CD14-positive monocyte (primary cell): ENCODE measurements at regions not wholly inside any gene's neighbourhood (a gene's known extent, or its start where the extent isn't known, plus 50 kb on each side); places are given as distances from the start of the nearest gene placed in this dataset.

ENCODE experiments used
- DNase-seq, 3 donors: peaks; one replicate each; pipeline ENCODE4 v3.0.0-alpha.2; 2011 to 2022
- H2AFZ ChIP-seq: 2 replicates; pipeline ENCODE4 v1.6.0; 2012; ENCODE audit warnings: mild to moderate bottlenecking, low read depth, low read length, inconsistent platforms; ENCODE audit not compliant: insufficient read depth, poor library complexity, severe bottlenecking
- H3K27ac ChIP-seq, 2 donors: 1 replicate in 1 of 2; 2 replicates in 1 of 2; pipeline ENCODE4 v1.5.1; 2012 to 2013; ENCODE audit warnings: low read length in 2 of 2, control low read depth in 1 of 2, inconsistent platforms in 1 of 2, low read depth in 1 of 2, mild to moderate bottlenecking in 1 of 2
- H3K27me3 ChIP-seq, 2 donors: one replicate each; pipeline versions ENCODE4 v1.6.0 to v1.6.1; 2011 to 2013; ENCODE audit warnings: low read length in 2 of 2; ENCODE audit not compliant: control insufficient read depth in 2 of 2, insufficient read depth in 2 of 2
- H3K36me3 ChIP-seq, 2 donors: replicated peaks in 1 of 2; 1 replicate in 1 of 2; 2 replicates in 1 of 2; pipeline versions ENCODE4 v1.5.1 to v1.6.1; 2012 to 2013; ENCODE audit warnings: low read length in 2 of 2, control low read depth in 1 of 2, inconsistent platforms in 1 of 2, mild to moderate bottlenecking in 1 of 2; ENCODE audit not compliant: insufficient read depth in 2 of 2, control insufficient read depth in 1 of 2
- H3K4me1 ChIP-seq, 2 donors: 1 replicate in 1 of 2; 2 replicates in 1 of 2; pipeline versions ENCODE4 v1.5.1 to v1.6.1; 2012 to 2013; ENCODE audit warnings: low read length in 2 of 2, control low read depth in 1 of 2, inconsistent platforms in 1 of 2, mild to moderate bottlenecking in 1 of 2, moderate library complexity in 1 of 2; ENCODE audit not compliant: insufficient read depth in 2 of 2, control insufficient read depth in 1 of 2
- H3K4me2 ChIP-seq: replicated peaks from 2 replicates; pipeline ENCODE3; 2012; ENCODE audit warnings: low read length, moderate library complexity, mild to moderate bottlenecking; ENCODE audit not compliant: poor library complexity, severe bottlenecking; ENCODE audit errors: extremely low read depth
- H3K4me3 ChIP-seq, 3 experiments: fragments of 200-600 bp in 1 of 3; sonication (generic) in 1 of 3; replicated peaks in 1 of 3; 1 replicate in 2 of 3; 2 replicates in 1 of 3; pipeline ENCODE4 v1.5.1; 2011 to 2013; ENCODE audit warnings: low read length in 3 of 3, mild to moderate bottlenecking in 3 of 3, control low read depth in 2 of 3, low read depth in 2 of 3, inconsistent platforms in 1 of 3, moderate library complexity in 1 of 3
- H3K79me2 ChIP-seq: 2 replicates; pipeline ENCODE4 v1.6.0; 2012; ENCODE audit warnings: mild to moderate bottlenecking, control low read depth, inconsistent platforms, low read length, moderate library complexity; ENCODE audit not compliant: insufficient read depth
- H3K9ac ChIP-seq: 2 replicates; pipeline ENCODE4 v1.6.0; 2017; ENCODE audit warnings: low read length, mild to moderate bottlenecking; ENCODE audit not compliant: insufficient read depth, poor library complexity, severe bottlenecking
- H3K9me3 ChIP-seq, 2 donors: replicated peaks in 1 of 2; 1 replicate in 1 of 2; 2 replicates in 1 of 2; pipeline versions ENCODE4 v1.5.1 to v1.6.1; 2012 to 2013; ENCODE audit warnings: low read length in 2 of 2, control low read depth in 1 of 2; ENCODE audit not compliant: control insufficient read depth in 1 of 2, insufficient read depth in 1 of 2
- H4K20me1 ChIP-seq: 2 replicates; pipeline ENCODE4 v1.6.0; 2012; ENCODE audit warnings: mild to moderate bottlenecking, low read length, control low read depth, moderate library complexity; ENCODE audit not compliant: insufficient read depth
- H3K27ac Mint-ChIP-seq, 7 donors: one replicate each; pipeline ENCODE4 v1.8.0; 2020; ENCODE audit warnings: mild to moderate bottlenecking in 7 of 7, mixed read lengths in 7 of 7, moderate library complexity in 6 of 7, inconsistent platforms in 2 of 7
- H3K27me3 Mint-ChIP-seq, 3 donors: one replicate each; pipeline ENCODE4 v1.8.0; 2021 to 2022; ENCODE audit warnings: low read depth in 3 of 3, mild to moderate bottlenecking in 3 of 3, mixed read lengths in 3 of 3, moderate library complexity in 3 of 3, inconsistent platforms in 1 of 3
- H3K36me3 Mint-ChIP-seq, 2 donors: one replicate each; pipeline ENCODE4 v1.8.0; 2020; ENCODE audit warnings: mixed read lengths in 2 of 2, inconsistent platforms in 1 of 2, mild to moderate bottlenecking in 1 of 2
- H3K4me1 Mint-ChIP-seq: one replicate; pipeline ENCODE4 v1.8.0; 2020; ENCODE audit warnings: mild to moderate bottlenecking, mixed read lengths
- H3K4me3 Mint-ChIP-seq, 2 donors: one replicate each; pipeline ENCODE4 v1.8.0; 2020; ENCODE audit warnings: mild to moderate bottlenecking in 2 of 2, mixed read lengths in 2 of 2, moderate library complexity in 1 of 2
- H3K9me3 Mint-ChIP-seq, 7 donors: one replicate each; pipeline ENCODE4 v1.8.0; 2020 to 2022; ENCODE audit warnings: mixed read lengths in 7 of 7, mild to moderate bottlenecking in 6 of 7, moderate library complexity in 6 of 7, inconsistent platforms in 2 of 7
- CTCF ChIP-seq: fragments of 200-600 bp; IDR thresholded peaks from one replicate; pipeline ENCODE4 v1.8.0; 2022; ENCODE audit warnings: antibody characterized with exemption, mild to moderate bottlenecking
- WGBS: methylation state at CpG from one replicate; pipeline ENCODE4 v1.1.5; 2013; ENCODE audit warnings: missing lambda C conversion rate; ENCODE audit not compliant: insufficient coverage; 5-methylcytosine and 5-hydroxymethylcytosine counted together
- intact Hi-C, 2 donors: fragments of 100-400 bp; cut with micrococcal nuclease; formaldehyde crosslinking; loops; one replicate each; pipeline versions ENCODE4 v1.15.0 to v1.15.1; 2023

- H3K27ac ChIP-seq: no peak overlapping the region
- H2AFZ ChIP-seq: no peak overlapping the region
- no peaks in the 10 kb centered on the region for H3K4me1 ChIP-seq
- no peak overlapping the region for H3K4me3 ChIP-seq
- H3K9me3 ChIP-seq: peaks cover 9 to 20% of the 10 kb centered on the region in 2 donors
- no peaks in the 10 kb centered on the region for H3K36me3 ChIP-seq
- Mint-ChIP-seq H3K4me1 (no peaks in the 10 kb centered on the region), H3K36me3 (no peaks in the 10 kb centered on the region), H3K27me3 (no peaks in the 10 kb centered on the region), H3K27ac (no peak overlapping the region), H3K4me3 (no peak overlapping the region), H3K9me3 (peaks cover 7 to 24% (median 8%) of the 10 kb centered on the region in 7 donors)
- H3K4me2 ChIP-seq: no peak overlapping the region
- no peak for TF ChIP-seq CTCF
- no peaks in the 10 kb centered on the region for H3K79me2 ChIP-seq
- intact Hi-C loops: no loop called here
- no peak for DNase-seq
- no peaks in the 10 kb centered on the region for H4K20me1 ChIP-seq
- H3K9ac ChIP-seq: no peak overlapping the region
- H3K27me3 ChIP-seq: no peaks in the 10 kb centered on the region
- no CpG with 5 or more reads among the region's 1 CpG for WGBS
These were observed 617.5 kb downstream of the DIAPH3 start for GRCh38 chr13:59546178-59546577.

GRCh38 chr13:59547950-59548349, 615.8 kb downstream of the DIAPH3 start:
- Histone ChIP-seq H3K36me3 (no peaks in the 10 kb centered on the region), H3K27ac (no peak overlapping the region), H3K4me2 (no peak overlapping the region), H3K27me3 (no peaks in the 10 kb centered on the region), H2AFZ (no peak overlapping the region), H3K79me2 (no peaks in the 10 kb centered on the region), H3K9me3 (peaks cover 9 to 20% of the 10 kb centered on the region in 2 donors), H3K4me1 (no peaks in the 10 kb centered on the region), H4K20me1 (no peaks in the 10 kb centered on the region), H3K4me3 (no peak overlapping the region), H3K9ac (no peak overlapping the region)
- Mint-ChIP-seq H3K27me3 (no peaks in the 10 kb centered on the region), H3K9me3 (peaks cover 7 to 33% (median 8%) of the 10 kb centered on the region in 7 donors), H3K36me3 (no peaks in the 10 kb centered on the region), H3K27ac (no peak overlapping the region), H3K4me1 (no peaks in the 10 kb centered on the region), H3K4me3 (no peak overlapping the region)
- WGBS: 86% methylated on average over 1 of the region's 1 CpG
- TF ChIP-seq CTCF: no peak
- no peak for DNase-seq
- intact Hi-C loops: no loop called here
